SK-N-MC (cell line): ENCODE measurements at regions not wholly inside any gene's neighbourhood (a gene's known extent, or its start where the extent isn't known, plus 50 kb on each side); places are given as distances from the start of the nearest gene placed in this dataset.

Source experiments
- DNase-seq: peaks from one replicate; pipeline ENCODE4 v3.0.0-alpha.2; 2011; ENCODE audit warnings: low read depth, low spot score
- H3K27ac ChIP-seq: fragments of 200-600 bp; sonication (generic); 2 replicates; pipeline ENCODE4 v1.5.1; 2016; ENCODE audit warnings: mixed run types
- H3K36me3 ChIP-seq: fragments of 200-600 bp; sonication (generic); 2 replicates; pipeline ENCODE4 v1.6.1; 2017; ENCODE audit warnings: antibody characterized with exemption, low read length, mixed read lengths; ENCODE audit not compliant: insufficient read depth
- H3K4me3 ChIP-seq: fragments of 200-600 bp; sonication (generic); 2 replicates; pipeline ENCODE4 v1.5.1; 2016
- H3K9ac ChIP-seq: fragments of 200-600 bp; sonication (generic); 2 replicates; pipeline ENCODE4 v1.8.0; 2017; ENCODE audit warnings: mixed run types, mixed read lengths; ENCODE audit not compliant: insufficient read length
- H3K9me3 ChIP-seq: fragments of 200-600 bp; sonication (generic); 2 replicates; pipeline ENCODE4 v1.6.1; 2017; ENCODE audit warnings: low read depth, mild to moderate bottlenecking, antibody characterized with exemption, low read length, moderate library complexity, mixed read lengths
- EZH2 ChIP-seq: fragments of 200-600 bp; sonication (generic); IDR thresholded peaks from one replicate; pipeline ENCODE4 v1.6.1; 2017; ENCODE audit warnings: antibody characterized with exemption
- FOXP2 ChIP-seq: optimal IDR thresholded peaks from 2 replicates; pipeline ENCODE3; 2011; ENCODE audit warnings: mild to moderate bottlenecking, moderate library complexity; ENCODE audit not compliant: insufficient read depth; ENCODE audit errors: extremely low read length, control extremely low read depth
- POLR2AphosphoS5 ChIP-seq: IDR thresholded peaks from 2 replicates; pipeline ENCODE4 v1.6.1; 2012; ENCODE audit warnings: mild to moderate bottlenecking, low read depth, low read length, borderline replicate concordance

DNA sequence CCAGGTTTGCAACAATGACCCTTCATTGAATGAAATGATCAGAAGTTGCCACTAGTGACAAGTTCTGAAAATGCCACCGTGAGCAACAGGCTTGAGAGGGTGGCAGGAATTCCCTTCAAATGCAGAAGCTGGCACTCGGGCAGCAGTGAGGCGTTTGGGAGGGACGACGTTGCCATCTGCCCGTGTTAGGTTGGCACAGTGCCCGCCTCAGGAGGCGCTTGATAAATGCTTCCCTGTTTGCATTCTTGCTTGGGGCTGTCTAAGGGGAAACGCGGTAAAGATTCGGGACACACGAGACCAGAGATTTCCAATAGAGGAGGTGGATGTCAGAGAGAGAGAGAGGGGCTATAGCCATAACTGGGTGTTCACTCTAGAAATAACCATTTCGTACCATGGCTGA, 101.9 kb downstream of the TEX29 start:
- DNase-seq, result no peak
- no peak for TF ChIP-seq FOXP2
- TF ChIP-seq EZH2, result no peak
- no peak for TF ChIP-seq POLR2AphosphoS5
- H3K9me3 ChIP-seq, result no peaks in the 10 kb centered on the region
- H3K36me3 ChIP-seq, result no peaks in the 10 kb centered on the region
- H3K27ac ChIP-seq, result no peak overlapping the region
- H3K4me3 ChIP-seq, result no peak overlapping the region
- no peak overlapping the region for H3K9ac ChIP-seq

DNA sequence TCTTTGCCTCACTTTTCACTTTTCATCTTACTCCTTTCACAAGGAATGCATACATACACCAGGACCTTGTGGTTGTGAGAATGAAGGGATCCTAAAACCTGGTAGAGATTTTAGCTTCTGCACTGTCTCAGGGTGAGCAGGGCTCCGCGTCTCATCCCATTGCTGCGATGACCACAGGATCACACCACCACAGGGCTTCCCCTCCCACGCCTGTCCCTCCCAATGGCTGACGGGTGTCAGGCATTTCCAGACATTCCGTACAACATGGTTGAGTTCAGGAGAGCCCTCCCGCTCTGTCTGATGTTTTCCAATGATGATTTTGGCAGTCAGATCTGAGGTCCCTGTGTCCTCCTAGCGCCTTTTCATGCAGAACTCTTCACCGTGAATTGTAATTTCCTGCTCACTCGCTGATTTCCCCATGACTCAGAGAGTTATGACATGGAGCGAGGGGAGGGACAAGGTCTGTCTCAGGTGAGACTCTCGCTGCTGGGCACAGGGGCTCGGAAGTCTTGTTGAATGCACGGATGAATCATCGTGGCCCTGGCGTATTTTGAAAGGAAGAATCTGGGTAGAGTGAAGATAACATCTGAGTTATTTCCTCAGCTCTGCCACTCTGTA, 102.8 kb downstream of the TEX29 start:
- Histone ChIP-seq H3K27ac (no peak overlapping the region), H3K9ac (no peak overlapping the region), H3K4me3 (no peak overlapping the region), H3K9me3 (no peaks in the 10 kb centered on the region), H3K36me3 (no peaks in the 10 kb centered on the region)
- TF ChIP-seq EZH2, result no peak
- TF ChIP-seq FOXP2, result no peak
- no peak for TF ChIP-seq POLR2AphosphoS5
- DNase-seq, result no peak

DNA sequence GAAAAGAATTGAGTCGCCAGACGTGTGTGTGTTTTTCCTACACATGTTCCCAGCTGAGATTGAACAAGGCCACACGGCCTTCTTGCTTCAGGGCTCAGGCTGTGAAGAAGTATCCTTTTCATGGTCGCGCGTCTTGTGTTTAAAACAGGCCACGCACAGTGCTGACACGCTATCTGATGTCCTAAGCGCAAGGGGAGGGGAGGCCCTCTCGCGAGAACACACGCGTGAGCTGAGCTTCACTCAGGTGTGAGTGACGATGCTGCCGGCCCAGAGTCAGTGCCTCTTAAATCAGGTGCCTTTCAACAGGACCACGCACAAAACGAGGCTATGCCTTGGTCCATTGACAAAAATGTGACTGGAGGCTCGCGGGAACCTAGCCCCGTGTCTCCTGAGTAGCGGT, 103.7 kb downstream of the TEX29 start:
- H3K4me3 ChIP-seq, result no peak overlapping the region
- H3K9ac ChIP-seq, result no peak overlapping the region
- no peak overlapping the region for H3K27ac ChIP-seq
- TF ChIP-seq POLR2AphosphoS5, result no peak
- no peak for DNase-seq
- H3K9me3 ChIP-seq, result no peaks in the 10 kb centered on the region
- no peaks in the 10 kb centered on the region for H3K36me3 ChIP-seq

DNA sequence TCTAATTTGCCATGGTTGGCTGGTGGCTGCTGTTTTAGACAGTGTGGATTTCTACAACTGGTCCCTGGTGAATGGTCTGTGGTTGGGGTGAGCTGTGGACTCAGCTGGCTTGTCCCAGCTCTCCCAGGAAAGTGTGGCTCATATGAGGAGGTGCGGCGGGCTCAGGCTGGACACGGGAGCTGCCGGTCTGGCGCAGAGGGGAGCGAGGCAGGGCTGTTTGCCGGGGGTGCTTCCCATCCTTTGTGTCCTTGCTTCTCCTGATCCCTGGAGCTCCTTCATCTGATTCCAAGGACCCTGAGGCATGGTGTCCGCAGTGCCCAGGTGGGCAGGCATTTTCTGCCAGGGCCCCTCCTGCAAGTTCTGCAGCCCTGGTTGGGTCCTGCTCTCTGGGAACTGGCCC, 104.9 kb downstream of the TEX29 start:
- Histone ChIP-seq H3K4me3 (no peak overlapping the region), H3K36me3 (no peaks in the 10 kb centered on the region), H3K9ac (no peak overlapping the region), H3K27ac (no peak overlapping the region), H3K9me3 (no peaks in the 10 kb centered on the region)
- no peak for TF ChIP-seq EZH2
- no peak for DNase-seq

DNA sequence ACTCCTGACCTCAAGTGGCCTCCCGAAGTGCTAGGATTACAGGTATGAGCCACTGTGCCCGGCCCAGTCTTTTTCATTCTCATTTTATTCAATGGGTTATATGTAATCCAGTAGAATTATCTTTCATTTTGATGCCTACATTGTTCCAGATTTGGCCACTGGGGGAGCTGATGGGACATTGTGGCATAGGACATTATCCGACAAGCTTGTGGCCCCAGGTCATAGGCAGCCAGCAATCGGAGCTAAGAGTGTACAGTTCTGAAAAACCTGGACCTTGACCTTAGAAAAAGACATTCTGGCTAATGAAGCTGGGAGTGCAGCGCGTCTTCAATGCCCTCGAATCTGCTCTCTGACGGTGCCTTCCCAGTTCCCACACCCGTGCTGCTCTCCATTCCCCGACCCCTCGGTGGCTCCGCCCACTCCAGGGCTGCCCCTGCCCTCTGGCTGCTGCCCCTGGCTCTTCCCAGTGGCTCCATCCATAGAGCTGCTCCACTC, 108.7 kb downstream of the TEX29 start:
- H3K9me3 ChIP-seq, result no peaks in the 10 kb centered on the region
- TF ChIP-seq POLR2AphosphoS5, result no peak
- TF ChIP-seq FOXP2, result no peak
- TF ChIP-seq EZH2, result no peak
- H3K27ac ChIP-seq, result no peak overlapping the region
- no peak overlapping the region for H3K9ac ChIP-seq
- no peak for DNase-seq
- H3K4me3 ChIP-seq, result no peak overlapping the region
- H3K36me3 ChIP-seq, result no peaks in the 10 kb centered on the region

- Histone ChIP-seq H3K27ac (no peak overlapping the region), H3K9ac (no peak overlapping the region), H3K4me3 (no peak overlapping the region), H3K9me3 (no peaks in the 10 kb centered on the region), H3K36me3 (no peaks in the 10 kb centered on the region)
- no peak for DNase-seq
- TF ChIP-seq POLR2AphosphoS5 (no peak), FOXP2 (no peak), EZH2 (no peak)
Measured at GRCh38 chr13:111431206-111431605, 110.8 kb downstream of the TEX29 start.

GRCh38 chr13:111434578-111435159, 114.2 kb downstream of the TEX29 start:
- Histone ChIP-seq H3K4me3 (no peak overlapping the region), H3K36me3 (no peaks in the 10 kb centered on the region), H3K9ac (no peak overlapping the region), H3K27ac (no peak overlapping the region), H3K9me3 (no peaks in the 10 kb centered on the region)
- TF ChIP-seq FOXP2 (no peak), POLR2AphosphoS5 (no peak), EZH2 (no peak)
- no peak for DNase-seq

GRCh38 chr13:111436446-111436845, 116.0 kb downstream of the TEX29 start:
- no peaks in the 10 kb centered on the region for H3K36me3 ChIP-seq
- no peak for TF ChIP-seq POLR2AphosphoS5
- no peak for TF ChIP-seq EZH2
- no peak for TF ChIP-seq FOXP2
- no peak overlapping the region for H3K27ac ChIP-seq
- H3K9me3 ChIP-seq, result no peaks in the 10 kb centered on the region
- DNase-seq, result no peak
- H3K4me3 ChIP-seq, result no peak overlapping the region
- no peak overlapping the region for H3K9ac ChIP-seq

- TF ChIP-seq EZH2 (no peak), FOXP2 (no peak), POLR2AphosphoS5 (no peak)
- no peak overlapping the region for H3K27ac ChIP-seq
- H3K9me3 ChIP-seq, result no peaks in the 10 kb centered on the region
- no peaks in the 10 kb centered on the region for H3K36me3 ChIP-seq
- DNase-seq, result no peak
- no peak overlapping the region for H3K9ac ChIP-seq
- no peak overlapping the region for H3K4me3 ChIP-seq
Measured at GRCh38 chr13:111437417-111437816, 117.0 kb downstream of the TEX29 start.
